ENCODE measurements at regions not wholly inside any gene's neighbourhood (a gene's known extent, or its start where the extent isn't known, plus 50 kb on each side); places are given as distances from the start of the nearest gene placed in this dataset.

DNA sequence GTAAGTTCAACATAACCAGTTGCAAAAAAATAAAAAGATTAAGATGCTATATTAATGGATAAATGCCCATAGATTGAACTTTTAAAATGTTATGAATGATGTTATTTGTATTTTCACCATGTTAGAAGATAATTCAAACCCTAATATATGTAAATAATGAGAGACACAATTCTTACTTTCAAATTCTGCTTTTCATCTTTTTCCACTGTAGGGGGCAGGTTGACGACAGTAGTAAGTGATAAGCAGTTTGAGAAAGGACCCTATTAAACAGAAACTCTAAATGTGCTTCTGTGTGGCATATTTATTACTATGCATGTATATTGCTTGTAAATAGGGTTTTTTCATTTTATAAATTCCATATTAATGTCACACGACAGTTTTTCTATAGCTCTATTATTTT lies 591.1 kb downstream of the SEMA5A start:
- Histone ChIP-seq H3K27ac (no peak overlapping the region), H3K36me3 (no peaks in the 10 kb centered on the region), H3K27me3 (no peaks in the 10 kb centered on the region), H3K9me3 (no peaks in the 10 kb centered on the region), H3K4me3 (no peak overlapping the region), H3K4me1 (no peaks in the 10 kb centered on the region)
- no peak for ATAC-seq
- TF ChIP-seq, protein P1, sequence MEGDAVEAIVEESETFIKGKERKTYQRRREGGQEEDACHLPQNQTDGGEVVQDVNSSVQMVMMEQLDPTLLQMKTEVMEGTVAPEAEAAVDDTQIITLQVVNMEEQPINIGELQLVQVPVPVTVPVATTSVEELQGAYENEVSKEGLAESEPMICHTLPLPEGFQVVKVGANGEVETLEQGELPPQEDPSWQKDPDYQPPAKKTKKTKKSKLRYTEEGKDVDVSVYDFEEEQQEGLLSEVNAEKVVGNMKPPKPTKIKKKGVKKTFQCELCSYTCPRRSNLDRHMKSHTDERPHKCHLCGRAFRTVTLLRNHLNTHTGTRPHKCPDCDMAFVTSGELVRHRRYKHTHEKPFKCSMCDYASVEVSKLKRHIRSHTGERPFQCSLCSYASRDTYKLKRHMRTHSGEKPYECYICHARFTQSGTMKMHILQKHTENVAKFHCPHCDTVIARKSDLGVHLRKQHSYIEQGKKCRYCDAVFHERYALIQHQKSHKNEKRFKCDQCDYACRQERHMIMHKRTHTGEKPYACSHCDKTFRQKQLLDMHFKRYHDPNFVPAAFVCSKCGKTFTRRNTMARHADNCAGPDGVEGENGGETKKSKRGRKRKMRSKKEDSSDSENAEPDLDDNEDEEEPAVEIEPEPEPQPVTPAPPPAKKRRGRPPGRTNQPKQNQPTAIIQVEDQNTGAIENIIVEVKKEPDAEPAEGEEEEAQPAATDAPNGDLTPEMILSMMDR (IDR thresholded peaks at IDR 0.05): no peak
- TF ChIP-seq POLR2A (IDR thresholded peaks at IDR 0.05): no peak
- 36 to 61% (median 48%) methylated on average over 2 of the region's 2 CpGs for WGBS, 4 donors
- intact Hi-C loops (cut with DNase I): no loop called here
- no peak for DNase-seq

DNA sequence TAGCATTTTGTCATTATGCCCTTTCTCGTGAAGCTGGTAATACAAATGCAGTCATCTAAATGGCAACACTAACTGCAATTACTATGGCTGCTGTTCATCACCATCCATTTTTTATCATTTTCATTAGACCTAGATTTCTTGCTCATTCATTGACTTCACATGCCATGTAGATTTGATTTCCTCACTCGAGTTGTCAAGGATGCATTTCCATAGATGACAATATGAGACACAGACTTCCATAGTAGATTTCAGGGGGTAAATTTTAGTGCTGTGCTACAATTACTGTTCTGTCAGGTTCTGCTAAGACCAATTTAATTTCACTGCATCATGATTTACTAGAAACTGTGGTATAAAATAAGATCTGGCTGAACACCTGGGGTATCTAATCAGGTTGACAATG lies 589.2 kb downstream of the SEMA5A start:
- no peaks in the 10 kb centered on the region for H3K9me3 ChIP-seq
- no peaks in the 10 kb centered on the region for H3K36me3 ChIP-seq
- H3K4me1 ChIP-seq: no peaks in the 10 kb centered on the region
- intact Hi-C loops (cut with DNase I): no loop called here
- TF ChIP-seq, protein P1 (IDR thresholded peaks at IDR 0.05): no peak
- no peak for TF ChIP-seq POLR2A (IDR thresholded peaks at IDR 0.05)
- 78 to 85% (median 84%) methylated on average over 2 of the region's 2 CpGs for WGBS, 4 donors
- H3K27me3 ChIP-seq: no peaks in the 10 kb centered on the region
- H3K27ac ChIP-seq: no peak overlapping the region
- H3K4me3 ChIP-seq: no peak overlapping the region
- ATAC-seq: no peak
- DNase-seq: no peak

DNA sequence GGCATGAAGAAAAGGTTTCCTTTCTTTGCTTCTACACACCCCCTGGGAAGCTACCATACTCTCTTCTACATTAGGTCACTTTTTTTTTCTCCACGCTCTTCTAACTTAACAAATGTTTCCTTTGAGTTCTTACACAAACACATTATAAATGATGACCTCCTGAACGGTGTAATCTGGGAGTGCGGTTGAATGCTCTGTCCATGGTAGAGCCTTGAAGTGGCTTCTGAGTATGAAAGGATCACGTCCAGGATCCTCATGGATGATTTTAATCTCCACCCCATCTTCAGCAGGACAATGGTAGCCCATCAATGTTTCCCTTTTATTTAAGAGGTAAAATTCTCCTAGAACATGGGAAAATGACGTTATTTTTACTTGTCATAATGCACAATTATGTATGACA lies 587.3 kb downstream of the SEMA5A start:
- WGBS, 4 donors: 57 to 73% (median 63%) methylated on average over 5 of the region's 5 CpGs
- ATAC-seq: no peak

DNA sequence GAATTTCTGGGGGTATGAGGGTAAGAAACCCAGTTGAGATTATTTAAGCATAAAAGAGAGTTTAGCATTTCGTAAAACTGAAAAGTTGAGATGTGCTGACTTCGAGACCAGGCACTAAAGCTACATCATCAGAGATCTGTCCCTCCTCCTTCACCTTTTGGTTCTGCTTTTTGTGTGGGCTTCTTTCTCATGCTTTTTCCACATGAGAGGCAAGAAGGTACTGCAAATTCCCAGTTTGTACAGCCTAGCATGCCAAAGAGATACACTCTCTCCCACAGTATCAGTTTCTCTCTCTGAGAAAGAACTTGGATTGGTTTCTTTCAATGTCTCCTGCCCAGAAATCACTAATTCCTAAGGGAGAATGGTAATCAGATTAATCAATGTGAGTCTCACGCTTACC lies 584.7 kb downstream of the SEMA5A start:
- ATAC-seq (no peak), DNase-seq (no peak)
- WGBS, 4 donors: 68 to 74% (median 71%) methylated on average over 3 of the region's 3 CpGs
- no peak overlapping the region for H3K27ac ChIP-seq
- no peak overlapping the region for H3K4me3 ChIP-seq
- no peaks in the 10 kb centered on the region for H3K4me1 ChIP-seq
- H3K27me3 ChIP-seq: no peaks in the 10 kb centered on the region
- H3K9me3 ChIP-seq: peaks cover 0 to 4% (median 0%) of the 10 kb centered on the region in 12 donors
- intact Hi-C loops (cut with DNase I): no loop called here
- TF ChIP-seq, protein P1 (IDR thresholded peaks at IDR 0.05): no peak
- TF ChIP-seq POLR2A (IDR thresholded peaks at IDR 0.05): no peak
- H3K36me3 ChIP-seq: no peaks in the 10 kb centered on the region

More for the DNA sequence above, 587.3 kb downstream of the SEMA5A start:
- H3K27ac ChIP-seq: no peak overlapping the region
- H3K4me1 ChIP-seq: no peaks in the 10 kb centered on the region
- no peaks in the 10 kb centered on the region for H3K27me3 ChIP-seq
- TF ChIP-seq, protein P1 (IDR thresholded peaks at IDR 0.05): no peak
- TF ChIP-seq POLR2A (IDR thresholded peaks at IDR 0.05): no peak
- H3K9me3 ChIP-seq: no peaks in the 10 kb centered on the region
- no peaks in the 10 kb centered on the region for H3K36me3 ChIP-seq
- H3K4me3 ChIP-seq: no peak overlapping the region
- intact Hi-C loops (cut with DNase I): no loop called here
- no peak for DNase-seq

All from heart left ventricle (tissue), 16 donors.